Thyroid gland (tissue), 4 donors: ENCODE measurements at regions not wholly inside any gene's neighbourhood (a gene's known extent, or its start where the extent isn't known, plus 50 kb on each side); places are given as distances from the start of the nearest gene placed in this dataset.

Source experiments
- DNase-seq, 2 donors: peaks; one replicate each; pipeline ENCODE4 v3.0.0-alpha.2; 2019
- H3K27ac ChIP-seq, 3 donors: fragments of 200-600 bp; sonication (generic); 1 replicate in 2 of 3; 2 replicates in 1 of 3; pipeline ENCODE4 v1.5.1; 2016 to 2019; ENCODE audit warnings: mild to moderate bottlenecking in 1 of 3, moderate library complexity in 1 of 3
- H3K27me3 ChIP-seq: fragments of 200-600 bp; sonication (generic); one replicate; pipeline ENCODE4 v1.5.1; 2019
- H3K36me3 ChIP-seq, 2 donors: fragments of 200-600 bp; sonication (generic); one replicate each; pipeline ENCODE4 v1.5.1; 2016 to 2019
- H3K4me1 ChIP-seq, 2 donors: fragments of 200-600 bp; sonication (generic); one replicate each; pipeline ENCODE4 v1.5.1; 2017 to 2019
- H3K4me3 ChIP-seq, 3 donors: fragments of 200-600 bp; sonication (generic); replicated peaks in 1 of 3; 1 replicate in 2 of 3; 2 replicates in 1 of 3; pipeline ENCODE4 v1.5.1; 2016; ENCODE audit warnings: mild to moderate bottlenecking in 1 of 3
- H3K9me3 ChIP-seq: fragments of 200-600 bp; sonication (generic); one replicate; pipeline ENCODE4 v1.5.1; 2017
- CTCF ChIP-seq, 6 experiments: fragments of 200-600 bp in 3 of 6; fragments of 450-650 bp in 3 of 6; sonication (generic) in 3 of 6; IDR thresholded peaks; one replicate each; pipeline ENCODE4 v1.5.1; 2016 to 2019; ENCODE audit warnings: antibody characterized with exemption in 6 of 6, mild to moderate bottlenecking in 2 of 6, inconsistent platforms in 1 of 6, moderate library complexity in 1 of 6
- POLR2A ChIP-seq, 2 donors: fragments of 450-650 bp; IDR thresholded peaks; one replicate each; pipeline ENCODE4 v1.6.1; 2017; ENCODE audit warnings: antibody characterized with exemption in 2 of 2, mild to moderate bottlenecking in 2 of 2, moderate library complexity in 1 of 2
- WGBS, 2 donors: methylation state at CpG; one replicate each; pipeline ENCODE4 v1.1.5; 2017; 5-methylcytosine and 5-hydroxymethylcytosine counted together
- intact Hi-C: fragments of 100-400 bp; cut with DNase I; formaldehyde crosslinking; loops from one replicate; pipeline ENCODE4 v1.15.1; 2023

GRCh38 chr18:24584205-24584604, 123.8 kb downstream of the HRH4 start:
- TF ChIP-seq POLR2A (IDR thresholded peaks at IDR 0.05) (no peak), CTCF (IDR thresholded peaks at IDR 0.05) (no peak)
- Histone ChIP-seq H3K4me3 (no peak overlapping the region), H3K27me3 (no peaks in the 10 kb centered on the region), H3K36me3 (no peaks in the 10 kb centered on the region), H3K9me3 (no peaks in the 10 kb centered on the region), H3K27ac (no peak overlapping the region), H3K4me1 (no peaks in the 10 kb centered on the region)
- intact Hi-C loops: no loop called here
- DNase-seq: no peak
- WGBS, 2 donors: 84 to 91% methylated on average over 8 of the region's 8 CpGs

- H3K4me1 ChIP-seq: no peaks in the 10 kb centered on the region
- no peaks in the 10 kb centered on the region for H3K36me3 ChIP-seq
- DNase-seq: no peak
- intact Hi-C loops: no loop called here
- TF ChIP-seq POLR2A (IDR thresholded peaks at IDR 0.05) (no peak), CTCF (IDR thresholded peaks at IDR 0.05) (no peak)
- H3K27me3 ChIP-seq: no peaks in the 10 kb centered on the region
- H3K4me3 ChIP-seq: no peak overlapping the region
- WGBS, 2 donors: 57 to 59% methylated on average over 5 of the region's 5 CpGs
- H3K27ac ChIP-seq: no peak overlapping the region
- H3K9me3 ChIP-seq: no peaks in the 10 kb centered on the region
These were observed 124.4 kb downstream of the HRH4 start for GRCh38 chr18:24584813-24585212.

- Histone ChIP-seq H3K36me3 (no peaks in the 10 kb centered on the region), H3K4me3 (no peak overlapping the region), H3K27me3 (no peaks in the 10 kb centered on the region), H3K9me3 (no peaks in the 10 kb centered on the region), H3K4me1 (no peaks in the 10 kb centered on the region), H3K27ac (no peak overlapping the region)
- intact Hi-C loops: no loop called here
- no peak for DNase-seq
- 48 to 49% methylated on average over 6 of the region's 6 CpGs for WGBS, 2 donors
- TF ChIP-seq POLR2A (IDR thresholded peaks at IDR 0.05) (no peak), CTCF (IDR thresholded peaks at IDR 0.05) (no peak)
These were observed 125.6 kb downstream of the HRH4 start for GRCh38 chr18:24585996-24586566.

- H3K27me3 ChIP-seq: no peaks in the 10 kb centered on the region
- no peak overlapping the region for H3K27ac ChIP-seq
- no peaks in the 10 kb centered on the region for H3K36me3 ChIP-seq
- no peak overlapping the region for H3K4me3 ChIP-seq
- WGBS, 2 donors: 89 to 94% methylated on average over 5 of the region's 5 CpGs
- no peak for TF ChIP-seq CTCF (IDR thresholded peaks at IDR 0.05)
- TF ChIP-seq POLR2A (IDR thresholded peaks at IDR 0.05): no peak
- no peak for DNase-seq
- H3K9me3 ChIP-seq: no peaks in the 10 kb centered on the region
- H3K4me1 ChIP-seq: no peaks in the 10 kb centered on the region
- intact Hi-C loops: no loop called here
These were observed 126.4 kb downstream of the HRH4 start for GRCh38 chr18:24586662-24587360.

GRCh38 chr18:24588440-24588839, 128.0 kb downstream of the HRH4 start:
- no peaks in the 10 kb centered on the region for H3K9me3 ChIP-seq
- WGBS, 2 donors: 88 to 92% methylated on average over 5 of the region's 5 CpGs
- no peaks in the 10 kb centered on the region for H3K36me3 ChIP-seq
- intact Hi-C loops: no loop called here
- no peaks in the 10 kb centered on the region for H3K4me1 ChIP-seq
- H3K27me3 ChIP-seq: no peaks in the 10 kb centered on the region
- no peak overlapping the region for H3K4me3 ChIP-seq
- TF ChIP-seq CTCF (IDR thresholded peaks at IDR 0.05): no peak
- no peak for DNase-seq
- H3K27ac ChIP-seq: no peak overlapping the region
